ENCODE measurements at regions not wholly inside any gene's neighbourhood (a gene's known extent, or its start where the extent isn't known, plus 50 kb on each side); places are given as distances from the start of the nearest gene placed in this dataset.

GRCh38 chr10:123577921-123578461 lies 88.2 kb upstream of the GPR26 start:
- DNase-seq (ENCODE audit: extremely low read depth, low read depth), result no peak
- H3K4me3 ChIP-seq (replicated peaks; ENCODE audit: low read depth, low read length), result no peak overlapping the region
- TF ChIP-seq CTCF (IDR thresholded peaks at IDR 0.05; ENCODE audit: low read depth, low read length, missing control alignments), result no peak

- no peak for TF ChIP-seq CTCF (IDR thresholded peaks at IDR 0.05; ENCODE audit: low read depth, low read length, missing control alignments)
- H3K4me3 ChIP-seq (replicated peaks; ENCODE audit: low read depth, low read length), result no peak overlapping the region
- no peak for DNase-seq (ENCODE audit: extremely low read depth, low read depth)
These were observed 87.4 kb upstream of the GPR26 start for GRCh38 chr10:123578721-123579120.

GRCh38 chr10:123579675-123580074 lies 86.5 kb upstream of the GPR26 start:
- no peak for DNase-seq (ENCODE audit: extremely low read depth, low read depth)
- TF ChIP-seq CTCF (IDR thresholded peaks at IDR 0.05; ENCODE audit: low read depth, low read length, missing control alignments), result no peak
- H3K4me3 ChIP-seq (replicated peaks; ENCODE audit: low read depth, low read length), result no peak overlapping the region

- no peak for DNase-seq (ENCODE audit: extremely low read depth, low read depth)
- H3K4me3 ChIP-seq (replicated peaks; ENCODE audit: low read depth, low read length), result no peak overlapping the region
- no peak for TF ChIP-seq CTCF (IDR thresholded peaks at IDR 0.05; ENCODE audit: low read depth, low read length, missing control alignments)
These were observed 85.7 kb upstream of the GPR26 start for GRCh38 chr10:123580426-123580825.

- TF ChIP-seq CTCF (IDR thresholded peaks at IDR 0.05; ENCODE audit: low read depth, low read length, missing control alignments), result no peak
- no peak for DNase-seq (ENCODE audit: extremely low read depth, low read depth)
- H3K4me3 ChIP-seq (replicated peaks; ENCODE audit: low read depth, low read length), result no peak overlapping the region
These were observed 84.5 kb upstream of the GPR26 start for GRCh38 chr10:123581656-123582055.

GRCh38 chr10:123582084-123582989 lies 83.8 kb upstream of the GPR26 start:
- H3K4me3 ChIP-seq (replicated peaks; ENCODE audit: low read depth, low read length), result no peak overlapping the region
- TF ChIP-seq CTCF (IDR thresholded peaks at IDR 0.05; ENCODE audit: low read depth, low read length, missing control alignments), result peak; percentile 92
- DNase-seq (ENCODE audit: extremely low read depth, low read depth), result peak; percentile 30

Data from HFF-Myc (cell line).